ENCODE measurements at regions not wholly inside any gene's neighbourhood (a gene's known extent, or its start where the extent isn't known, plus 50 kb on each side); places are given as distances from the start of the nearest gene placed in this dataset.
A peak's percentile ranks its signal among the peaks of the same experiment; 100 is the strongest.
"Not testable (repeated sequence)": the region's sequence is repeated elsewhere in the genome, so short reads cannot be mapped to it uniquely, and the experiment has no call there.

GRCh38 chr6:111925296-111925695 is 52.0 kb upstream of the FYN start:
- H3K36me3 ChIP-seq (replicated peaks; ENCODE audit: control insufficient read depth, insufficient read depth, low read length), result no peaks in the 10 kb centered on the region
- no peak for DNase-seq
- no peaks in the 10 kb centered on the region for H3K27me3 ChIP-seq (ENCODE audit: control insufficient read depth, insufficient read depth, low read length)
- no peak overlapping the region for H3K4me3 ChIP-seq (ENCODE audit: insufficient read depth, low read depth, low read length)

- no peak overlapping the region for H3K4me3 ChIP-seq (ENCODE audit: insufficient read depth, low read depth, low read length)
- no peak for DNase-seq
- H3K27me3 ChIP-seq (ENCODE audit: control insufficient read depth, insufficient read depth, low read length), result no peaks in the 10 kb centered on the region
- no peaks in the 10 kb centered on the region for H3K36me3 ChIP-seq (replicated peaks; ENCODE audit: control insufficient read depth, insufficient read depth, low read length)
These were observed 53.6 kb upstream of the FYN start for GRCh38 chr6:111926731-111927302.

GRCh38 chr6:111927321-111927720 is 54.1 kb upstream of the FYN start:
- Histone ChIP-seq H3K36me3 (replicated peaks; ENCODE audit: control insufficient read depth, insufficient read depth, low read length) (no peaks in the 10 kb centered on the region), H3K27me3 (ENCODE audit: control insufficient read depth, insufficient read depth, low read length) (no peaks in the 10 kb centered on the region), H3K4me3 (ENCODE audit: insufficient read depth, low read depth, low read length) (no peak overlapping the region)
- DNase-seq, result no peak

GRCh38 chr6:111928139-111928538 is 54.9 kb upstream of the FYN start:
- Histone ChIP-seq H3K27me3 (ENCODE audit: control insufficient read depth, insufficient read depth, low read length) (no peaks in the 10 kb centered on the region), H3K36me3 (replicated peaks; ENCODE audit: control insufficient read depth, insufficient read depth, low read length) (no peaks in the 10 kb centered on the region), H3K4me3 (ENCODE audit: insufficient read depth, low read depth, low read length) (no peak overlapping the region)
- DNase-seq, result no peak

- DNase-seq; H3K4me3 ChIP-seq (ENCODE audit: insufficient read depth, low read depth, low read length); H3K36me3 ChIP-seq (replicated peaks; ENCODE audit: control insufficient read depth, insufficient read depth, low read length); H3K27me3 ChIP-seq (ENCODE audit: control insufficient read depth, insufficient read depth, low read length): not testable (repeated sequence)
These were observed 61.4 kb upstream of the FYN start for GRCh38 chr6:111934611-111935010.

GRCh38 chr6:111936718-111937117 is 63.5 kb upstream of the FYN start:
- no peaks in the 10 kb centered on the region for H3K27me3 ChIP-seq (ENCODE audit: control insufficient read depth, insufficient read depth, low read length)
- H3K4me3 ChIP-seq (ENCODE audit: insufficient read depth, low read depth, low read length), result no peak overlapping the region
- H3K36me3 ChIP-seq (replicated peaks; ENCODE audit: control insufficient read depth, insufficient read depth, low read length), result no peaks in the 10 kb centered on the region
- DNase-seq, result no peak

- DNase-seq, result no peak
- Histone ChIP-seq H3K27me3 (ENCODE audit: control insufficient read depth, insufficient read depth, low read length) (no peaks in the 10 kb centered on the region), H3K36me3 (replicated peaks; ENCODE audit: control insufficient read depth, insufficient read depth, low read length) (no peaks in the 10 kb centered on the region), H3K4me3 (ENCODE audit: insufficient read depth, low read depth, low read length) (no peak overlapping the region)
These were observed 65.5 kb upstream of the FYN start for GRCh38 chr6:111938710-111939109.

GRCh38 chr6:111939902-111940301 is 66.7 kb upstream of the FYN start:
- DNase-seq, result no peak
- Histone ChIP-seq H3K27me3 (ENCODE audit: control insufficient read depth, insufficient read depth, low read length) (no peaks in the 10 kb centered on the region), H3K36me3 (replicated peaks; ENCODE audit: control insufficient read depth, insufficient read depth, low read length) (no peaks in the 10 kb centered on the region), H3K4me3 (ENCODE audit: insufficient read depth, low read depth, low read length) (no peak overlapping the region)

GRCh38 chr6:111940801-111941200 is 67.5 kb upstream of the FYN start:
- H3K36me3 ChIP-seq (replicated peaks; ENCODE audit: control insufficient read depth, insufficient read depth, low read length), result no peaks in the 10 kb centered on the region
- DNase-seq, result no peak
- no peaks in the 10 kb centered on the region for H3K27me3 ChIP-seq (ENCODE audit: control insufficient read depth, insufficient read depth, low read length)
- no peak overlapping the region for H3K4me3 ChIP-seq (ENCODE audit: insufficient read depth, low read depth, low read length)

GRCh38 chr6:111941686-111942330 is 68.6 kb upstream of the FYN start:
- H3K36me3 ChIP-seq (replicated peaks; ENCODE audit: control insufficient read depth, insufficient read depth, low read length), result no peaks in the 10 kb centered on the region
- DNase-seq, result no peak

GRCh38 chr6:111942561-111942960 is 69.3 kb upstream of the FYN start:
- Histone ChIP-seq H3K4me3 (ENCODE audit: insufficient read depth, low read depth, low read length) (no peak overlapping the region), H3K36me3 (replicated peaks; ENCODE audit: control insufficient read depth, insufficient read depth, low read length) (no peaks in the 10 kb centered on the region), H3K27me3 (ENCODE audit: control insufficient read depth, insufficient read depth, low read length) (no peaks in the 10 kb centered on the region)
- no peak for DNase-seq

More at GRCh38 chr6:111941686-111942330, 68.6 kb upstream of the FYN start:
- H3K4me3 ChIP-seq (ENCODE audit: insufficient read depth, low read depth, low read length), result no peak overlapping the region
- H3K27me3 ChIP-seq (ENCODE audit: control insufficient read depth, insufficient read depth, low read length), result no peaks in the 10 kb centered on the region

GRCh38 chr6:111943266-111943665 is 70.0 kb upstream of the FYN start:
- H3K36me3 ChIP-seq (replicated peaks; ENCODE audit: control insufficient read depth, insufficient read depth, low read length), result no peaks in the 10 kb centered on the region
- no peak overlapping the region for H3K4me3 ChIP-seq (ENCODE audit: insufficient read depth, low read depth, low read length)
- no peak for DNase-seq
- no peaks in the 10 kb centered on the region for H3K27me3 ChIP-seq (ENCODE audit: control insufficient read depth, insufficient read depth, low read length)

- Histone ChIP-seq H3K27me3 (ENCODE audit: control insufficient read depth, insufficient read depth, low read length) (no peaks in the 10 kb centered on the region), H3K4me3 (ENCODE audit: insufficient read depth, low read depth, low read length) (no peak overlapping the region), H3K36me3 (replicated peaks; ENCODE audit: control insufficient read depth, insufficient read depth, low read length) (no peaks in the 10 kb centered on the region)
- DNase-seq, result no peak
These were observed 70.5 kb upstream of the FYN start for GRCh38 chr6:111943726-111944125.

- DNase-seq, result no peak
- H3K27me3 ChIP-seq (ENCODE audit: control insufficient read depth, insufficient read depth, low read length), result no peaks in the 10 kb centered on the region
- H3K4me3 ChIP-seq (ENCODE audit: insufficient read depth, low read depth, low read length), result no peak overlapping the region
- no peaks in the 10 kb centered on the region for H3K36me3 ChIP-seq (replicated peaks; ENCODE audit: control insufficient read depth, insufficient read depth, low read length)
These were observed 71.3 kb upstream of the FYN start for GRCh38 chr6:111944541-111944940.

GRCh38 chr6:111949546-111949945 is 76.3 kb upstream of the FYN start:
- DNase-seq, result peak; percentile 18

GRCh38 chr6:111949984-111950383 is 76.7 kb upstream of the FYN start:
- not testable (repeated sequence) for H3K36me3 ChIP-seq (replicated peaks; ENCODE audit: control insufficient read depth, insufficient read depth, low read length); DNase-seq

More at GRCh38 chr6:111949546-111949945, 76.3 kb upstream of the FYN start:
- no peak overlapping the region for H3K4me3 ChIP-seq (ENCODE audit: insufficient read depth, low read depth, low read length)
- no peaks in the 10 kb centered on the region for H3K36me3 ChIP-seq (replicated peaks; ENCODE audit: control insufficient read depth, insufficient read depth, low read length)
- H3K27me3 ChIP-seq (ENCODE audit: control insufficient read depth, insufficient read depth, low read length), result no peaks in the 10 kb centered on the region

More at GRCh38 chr6:111949984-111950383, 76.7 kb upstream of the FYN start:
- H3K27me3 ChIP-seq (ENCODE audit: control insufficient read depth, insufficient read depth, low read length); H3K4me3 ChIP-seq (ENCODE audit: insufficient read depth, low read depth, low read length): not testable (repeated sequence)

All from H7 (cell line).